HCT116 (cell line): ENCODE measurements at regions not wholly inside any gene's neighbourhood (a gene's known extent, or its start where the extent isn't known, plus 50 kb on each side); places are given as distances from the start of the nearest gene placed in this dataset.

Source experiments
- ATAC-seq: fragments of 200-7000 bp; cut with Tn5 transposase; 2 replicates; pipeline ENCODE4 v1.9.1; 2020; ENCODE audit warnings: mild to moderate bottlenecking, moderate library complexity
- BruUV-seq: library from RNA; stranded (reverse); fragments of 400-500 nt; replicated peaks from 2 replicates; lab custom pipeline; 2021; lab: Mats Ljungman, UMichigan
- CTCF ChIA-PET: fragments of 300-600 bp; sonication (Branson Sonifier 250); formaldehyde crosslinking; loops from one replicate; lab custom pipeline; 2021; ENCODE audit warnings: antibody characterized with exemption; lab: Charles Lee
- POLR2A ChIA-PET: fragments of 300-600, 350-600 bp; sonication (Branson Sonifier 250); formaldehyde crosslinking; loops from one replicate; lab custom pipeline; 2021; ENCODE audit warnings: antibody characterized with exemption; lab: Charles Lee
- RAD21 ChIA-PET, 2 experiments: fragments of 300-600 bp; sonication (Branson Sonifier 250); formaldehyde crosslinking; loops; one replicate each; lab custom pipeline; 2023; ENCODE audit warnings: low total read pairs in 2 of 2; ENCODE audit not compliant: uncharacterized antibody in 2 of 2, unreplicated experiment in 2 of 2, low non-redundant PET in 1 of 2; lab: Charles Lee
- DNase-seq: peaks from one replicate; pipeline ENCODE4 v3.0.0-alpha.2; 2010; ENCODE audit warnings: low read depth, low spot score
- H2AFZ ChIP-seq: fragments of 200-600 bp; shearing (Covaris generic), sonication (generic); 2 replicates; pipeline ENCODE4 v1.6.1; 2017; ENCODE audit warnings: low read depth, mixed run types, mixed read lengths, antibody characterized with exemption, low read length; ENCODE audit not compliant: poor library complexity, severe bottlenecking
- H3K27ac ChIP-seq: 2 replicates; pipeline ENCODE4 v1.5.1; 2012; ENCODE audit warnings: low read depth, low read length
- H3K27me3 ChIP-seq: fragments of 200-600 bp; sonication (generic); 2 replicates; pipeline ENCODE4 v1.6.1; 2016; ENCODE audit warnings: mixed run types, low read length, mixed read lengths; ENCODE audit not compliant: insufficient read depth
- H3K36me3 ChIP-seq, 2 experiments: fragments of 200-500 bp in 1 of 2; fragments of 200-600 bp in 1 of 2; sonication (Bioruptor generic) in 1 of 2; sonication (generic) in 1 of 2; 2 replicates each; pipeline versions ENCODE4 v1.5.1 to v1.6.1; 2014 to 2016; ENCODE audit warnings: low read length in 2 of 2, inconsistent platforms in 1 of 2, mixed read lengths in 1 of 2, mixed run types in 1 of 2; ENCODE audit not compliant: insufficient read depth in 2 of 2, control insufficient read depth in 1 of 2
- H3K4me1 ChIP-seq, 2 experiments: fragments of 200-600 bp in 1 of 2; sonication (generic) in 1 of 2; 2 replicates each; pipeline versions ENCODE4 v1.5.1 to v1.6.1; 2012 to 2017; ENCODE audit warnings: low read length in 2 of 2, inconsistent platforms in 1 of 2, mild to moderate bottlenecking in 1 of 2, mixed read lengths in 1 of 2, mixed run types in 1 of 2, moderate library complexity in 1 of 2; ENCODE audit not compliant: insufficient read depth in 2 of 2, control insufficient read depth in 1 of 2
- H3K4me2 ChIP-seq: fragments of 200-600 bp; sonication (generic); 2 replicates; pipeline ENCODE4 v1.6.1; 2017; ENCODE audit warnings: mixed run types, low read length, mixed read lengths
- H3K4me3 ChIP-seq, 2 experiments: fragments of 200-600 bp in 1 of 2; sonication (generic) in 1 of 2; replicated peaks in 1 of 2; 2 replicates each; pipeline ENCODE4 v1.5.1; 2011 to 2016; ENCODE audit warnings: low read length in 2 of 2, control low read depth in 1 of 2, low read depth in 1 of 2, mild to moderate bottlenecking in 1 of 2, mixed read lengths in 1 of 2, mixed run types in 1 of 2
- H3K79me2 ChIP-seq: fragments of 200-600 bp; sonication (generic); 2 replicates; pipeline ENCODE4 v1.6.1; 2017; ENCODE audit warnings: mild to moderate bottlenecking, mixed run types, low read length, moderate library complexity, mixed read lengths; ENCODE audit not compliant: insufficient read depth
- H3K9ac ChIP-seq: fragments of 200-600 bp; sonication (generic); 2 replicates; pipeline ENCODE4 v1.6.1; 2016; ENCODE audit warnings: low read length, mixed read lengths
- H3K9me2 ChIP-seq: fragments of 200-600 bp; sonication (generic), shearing (Covaris generic); 2 replicates; pipeline ENCODE4 v1.6.1; 2017; ENCODE audit warnings: mixed run types, mild to moderate bottlenecking, moderate library complexity; ENCODE audit not compliant: insufficient read depth
- H3K9me3 ChIP-seq, 2 experiments: fragments of 200-500 bp in 1 of 2; fragments of 200-600 bp in 1 of 2; sonication (Bioruptor generic) in 1 of 2; sonication (generic) in 1 of 2; 2 replicates each; pipeline ENCODE4 v1.6.1; 2014 to 2017; ENCODE audit warnings: low read length in 2 of 2, mixed read lengths in 2 of 2, inconsistent platforms in 1 of 2, low read depth in 1 of 2, mild to moderate bottlenecking in 1 of 2, mixed run types in 1 of 2, moderate library complexity in 1 of 2; ENCODE audit not compliant: control insufficient read depth in 1 of 2, insufficient read depth in 1 of 2
- H4K20me1 ChIP-seq: fragments of 200-600 bp; sonication (generic), shearing (Covaris generic); 2 replicates; pipeline ENCODE4 v1.6.1; 2017; ENCODE audit warnings: mixed run types, mild to moderate bottlenecking, moderate library complexity; ENCODE audit not compliant: insufficient read depth
- CEBPB ChIP-seq: IDR thresholded peaks from 2 replicates; pipeline ENCODE4 v1.6.1; 2012; ENCODE audit warnings: low read depth
- CTCF ChIP-seq, 3 experiments: fragments of 200-600 bp in 1 of 3; sonication (generic) in 1 of 3; IDR thresholded peaks in 2 of 3; conservative IDR thresholded peaks in 1 of 3; 2 replicates each; pipeline ENCODE4 v1.5.1; 2012 to 2017; ENCODE audit warnings: low read depth in 2 of 3, low read length in 2 of 3, antibody characterized with exemption in 1 of 3, borderline replicate concordance in 1 of 3, control low read depth in 1 of 3, mild to moderate bottlenecking in 1 of 3, mixed read lengths in 1 of 3, mixed run types in 1 of 3, moderate library complexity in 1 of 3; ENCODE audit not compliant: insufficient read depth in 1 of 3
- ELF1 ChIP-seq: IDR thresholded peaks from 2 replicates; pipeline ENCODE4 v1.6.1; 2012; ENCODE audit warnings: low read depth, borderline replicate concordance
- EZH2phosphoT487 ChIP-seq: fragments of 200-600 bp; IDR thresholded peaks from 2 replicates; pipeline ENCODE4 v1.6.1; 2018; ENCODE audit warnings: antibody characterized with exemption, borderline replicate concordance
- JUND ChIP-seq: IDR thresholded peaks from 2 replicates; pipeline ENCODE4 v1.6.1; 2012
- MAX ChIP-seq: IDR thresholded peaks from 2 replicates; pipeline ENCODE4 v1.6.1; 2012
- POLR2A ChIP-seq: IDR thresholded peaks from 2 replicates; pipeline ENCODE4 v1.7.0; 2011; ENCODE audit warnings: borderline replicate concordance; ENCODE audit not compliant: insufficient read depth, insufficient read length; ENCODE audit errors: extremely low read depth
- POLR2AphosphoS5 ChIP-seq: IDR thresholded peaks from 2 replicates; pipeline ENCODE4 v1.6.1; 2011; ENCODE audit warnings: mild to moderate bottlenecking, low read depth, low read length, moderate library complexity
- REST ChIP-seq: IDR thresholded peaks from 2 replicates; pipeline ENCODE4 v1.6.1; 2012; ENCODE audit warnings: low read depth
- SIN3A ChIP-seq: IDR thresholded peaks from 2 replicates; pipeline ENCODE4 v1.6.1; 2012; ENCODE audit warnings: low read depth
- ZBTB33 ChIP-seq: IDR thresholded peaks from 2 replicates; pipeline ENCODE4 v1.6.1; 2011; ENCODE audit warnings: mild to moderate bottlenecking, low read length, moderate library complexity; ENCODE audit not compliant: insufficient replicate concordance; ENCODE audit errors: extremely low read depth
- ZFX ChIP-seq: fragments of 450-650 bp; IDR thresholded peaks from 2 replicates; pipeline ENCODE4 v1.6.1; 2017
- intact Hi-C: fragments of 100-400 bp; cut with micrococcal nuclease; formaldehyde crosslinking; loops from 2 replicates; pipeline ENCODE4 v1.10.0; 2022

GRCh38 chr11:33944693-33945424, 53.0 kb upstream of the LMO2 start:
- H2AFZ ChIP-seq: no peak overlapping the region
- H3K27me3 ChIP-seq: no peaks in the 10 kb centered on the region
- RAD21 ChIA-PET: no interaction called here
- no peaks in the 10 kb centered on the region for H4K20me1 ChIP-seq
- intact Hi-C loops: no loop called here
- H3K27ac ChIP-seq: no peak overlapping the region
- no peak overlapping the region for H3K9ac ChIP-seq
- no peak for TF ChIP-seq EZH2phosphoT487
- TF ChIP-seq POLR2A: no peak
- TF ChIP-seq SIN3A: no peak
- TF ChIP-seq JUND: no peak
- TF ChIP-seq ELF1: no peak
- no peak for TF ChIP-seq CEBPB
- TF ChIP-seq POLR2AphosphoS5: no peak
- no peak for DNase-seq
- H3K36me3 ChIP-seq: no peaks in the 10 kb centered on the region
- no peaks in the 10 kb centered on the region for H3K9me3 ChIP-seq
- H3K9me2 ChIP-seq: no peaks in the 10 kb centered on the region
- POLR2A ChIA-PET: interaction anchor here (0.6 kb wide), 1 partner anchor 208 kb away, joined by 3 read pairs; no protein-coding TSS in a partner anchor
- BruUV-seq: no TSS peak
- no peak overlapping the region for H3K4me2 ChIP-seq
- no peak for ATAC-seq
- no peak overlapping the region for H3K4me3 ChIP-seq
- H3K4me1 ChIP-seq: peaks cover 10 to 30% of the 10 kb centered on the region in 2 experiments; a peak in 3 of 4 replicates
- H3K79me2 ChIP-seq: no peaks in the 10 kb centered on the region
- CTCF ChIA-PET: no interaction called here

- no peak overlapping the region for H3K9ac ChIP-seq
- H3K4me1 ChIP-seq: peaks cover 10 to 30% of the 10 kb centered on the region in 2 experiments; a peak in 3 of 4 replicates
- H3K27ac ChIP-seq: no peak overlapping the region
- ChIA-PET POLR2A (no interaction called here), CTCF (no interaction called here), RAD21 (no interaction called here)
- BruUV-seq: no TSS peak
- no peaks in the 10 kb centered on the region for H3K9me2 ChIP-seq
- intact Hi-C loops: no loop called here
- ATAC-seq (no peak), DNase-seq (no peak)
- H3K4me3 ChIP-seq: no peak overlapping the region
- no peak overlapping the region for H3K4me2 ChIP-seq
- H4K20me1 ChIP-seq: no peaks in the 10 kb centered on the region
- no peaks in the 10 kb centered on the region for H3K27me3 ChIP-seq
- H3K79me2 ChIP-seq: no peaks in the 10 kb centered on the region
- no peak overlapping the region for H2AFZ ChIP-seq
- H3K36me3 ChIP-seq: no peaks in the 10 kb centered on the region
- no peaks in the 10 kb centered on the region for H3K9me3 ChIP-seq
- TF ChIP-seq ZBTB33 (no peak), MAX (no peak), CTCF (IDR thresholded peaks at IDR 0.05 in 2 of 3, conservative IDR thresholded peaks at IDR 0.05 in 1 of 3; ENCODE audit: borderline replicate concordance in 1 of 3, insufficient read depth in 1 of 3, low read depth in 2 of 3, low read length in 2 of 3) (no peak), REST (no peak), ZFX (no peak), POLR2AphosphoS5 (no peak)
Measured at GRCh38 chr11:33944345-33944692, 52.4 kb upstream of the LMO2 start.
